Mammary epithelial cell (primary cell): ENCODE measurements at regions not wholly inside any gene's neighbourhood (a gene's known extent, or its start where the extent isn't known, plus 50 kb on each side); places are given as distances from the start of the nearest gene placed in this dataset.

Experiments used
- EZH2 ChIP-seq: IDR thresholded peaks from 2 replicates; pipeline ENCODE4 v1.6.1; 2012; ENCODE audit warnings: low read length, inconsistent platforms, borderline replicate concordance
- TF ChIP-seq, protein P1 (sequence below), 2 donors: IDR thresholded peaks in 1 of 2; conservative IDR thresholded peaks in 1 of 2; 2 replicates each; pipeline ENCODE4 v1.5.1; 2011 to 2012; ENCODE audit warnings: inconsistent platforms in 2 of 2, low read length in 2 of 2, mild to moderate bottlenecking in 2 of 2, control low read depth in 1 of 2, low read depth in 1 of 2; ENCODE audit not compliant: insufficient read depth in 1 of 2; ENCODE audit errors: extremely low read depth in 1 of 2

DNA sequence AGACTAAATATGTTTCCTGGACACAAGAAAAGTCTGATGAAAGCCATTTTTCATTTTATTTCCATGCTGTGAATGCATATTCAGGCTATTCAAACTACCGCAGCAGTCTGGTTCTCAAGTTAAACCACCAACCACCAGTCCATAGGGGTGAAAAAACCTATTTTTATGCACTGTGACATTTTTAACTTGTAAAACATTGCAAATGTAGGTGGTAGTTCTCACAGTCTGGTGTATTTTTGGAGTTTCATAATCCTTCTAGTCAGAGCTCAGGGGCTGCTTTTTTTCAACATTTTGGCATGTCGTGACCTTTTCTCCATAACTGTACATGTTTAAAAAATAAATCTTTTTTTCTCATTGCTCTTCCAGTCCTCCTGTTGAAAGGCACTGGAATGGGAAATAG is 907.6 kb upstream of the ADGRL2 start:
- TF ChIP-seq, protein P1, sequence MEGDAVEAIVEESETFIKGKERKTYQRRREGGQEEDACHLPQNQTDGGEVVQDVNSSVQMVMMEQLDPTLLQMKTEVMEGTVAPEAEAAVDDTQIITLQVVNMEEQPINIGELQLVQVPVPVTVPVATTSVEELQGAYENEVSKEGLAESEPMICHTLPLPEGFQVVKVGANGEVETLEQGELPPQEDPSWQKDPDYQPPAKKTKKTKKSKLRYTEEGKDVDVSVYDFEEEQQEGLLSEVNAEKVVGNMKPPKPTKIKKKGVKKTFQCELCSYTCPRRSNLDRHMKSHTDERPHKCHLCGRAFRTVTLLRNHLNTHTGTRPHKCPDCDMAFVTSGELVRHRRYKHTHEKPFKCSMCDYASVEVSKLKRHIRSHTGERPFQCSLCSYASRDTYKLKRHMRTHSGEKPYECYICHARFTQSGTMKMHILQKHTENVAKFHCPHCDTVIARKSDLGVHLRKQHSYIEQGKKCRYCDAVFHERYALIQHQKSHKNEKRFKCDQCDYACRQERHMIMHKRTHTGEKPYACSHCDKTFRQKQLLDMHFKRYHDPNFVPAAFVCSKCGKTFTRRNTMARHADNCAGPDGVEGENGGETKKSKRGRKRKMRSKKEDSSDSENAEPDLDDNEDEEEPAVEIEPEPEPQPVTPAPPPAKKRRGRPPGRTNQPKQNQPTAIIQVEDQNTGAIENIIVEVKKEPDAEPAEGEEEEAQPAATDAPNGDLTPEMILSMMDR (conservative IDR thresholded peaks at IDR 0.05 in 1 of 2, IDR thresholded peaks at IDR 0.05 in 1 of 2; ENCODE audit: extremely low read depth in 1 of 2, insufficient read depth in 1 of 2, low read depth in 1 of 2, low read length in 2 of 2) = no peak
- TF ChIP-seq EZH2 = no peak
